HFFc6 (cell line): ENCODE measurements at regions not wholly inside any gene's neighbourhood (a gene's known extent, or its start where the extent isn't known, plus 50 kb on each side); places are given as distances from the start of the nearest gene placed in this dataset.

Source experiments
- DNase-seq: peaks from one replicate; pipeline ENCODE4 v3.0.0-alpha.2; 2018
- H3K27ac Mint-ChIP-seq: 2 replicates; pipeline ENCODE4 v1.8.0; 2020; ENCODE audit warnings: mild to moderate bottlenecking, mixed read lengths
- H3K27me3 Mint-ChIP-seq: 2 replicates; pipeline ENCODE4 v1.8.0; 2021; ENCODE audit warnings: mild to moderate bottlenecking, moderate library complexity, mixed read lengths; ENCODE audit not compliant: insufficient read depth
- H3K36me3 Mint-ChIP-seq: 2 replicates; pipeline ENCODE4 v1.8.0; 2021; ENCODE audit warnings: low read depth, mixed read lengths
- H3K4me1 Mint-ChIP-seq: 2 replicates; pipeline ENCODE4 v1.8.0; 2020; ENCODE audit warnings: low read depth, mixed read lengths
- H3K4me3 Mint-ChIP-seq: 2 replicates; pipeline ENCODE4 v1.8.0; 2020; ENCODE audit warnings: mild to moderate bottlenecking, moderate library complexity, mixed read lengths
- H3K9me3 Mint-ChIP-seq: 2 replicates; pipeline ENCODE4 v1.8.0; 2020; ENCODE audit warnings: mild to moderate bottlenecking, mixed read lengths
- CTCF ChIP-seq: fragments of 200-600 bp; sonication (generic); IDR thresholded peaks from 2 replicates; pipeline ENCODE4 v1.5.0; 2021; ENCODE audit warnings: antibody characterized with exemption, mild to moderate bottlenecking

GRCh38 chr2:160916300-160916699, 243.9 kb upstream of the TANK start:
- Mint-ChIP-seq H3K27me3 (no peaks in the 10 kb centered on the region), H3K4me1 (peaks cover 80% of the 10 kb centered on the region), H3K4me3 (no peak overlapping the region), H3K9me3 (no peaks in the 10 kb centered on the region), H3K27ac (peak overlapping the region; percentile 47), H3K36me3 (peaks cover 9% of the 10 kb centered on the region)
- no peak for TF ChIP-seq CTCF
- peak; percentile 60 for DNase-seq

- Mint-ChIP-seq H3K36me3 (peaks cover 9% of the 10 kb centered on the region), H3K27me3 (no peaks in the 10 kb centered on the region), H3K27ac (no peak overlapping the region), H3K9me3 (no peaks in the 10 kb centered on the region), H3K4me1 (peaks cover 79% of the 10 kb centered on the region), H3K4me3 (no peak overlapping the region)
- no peak for TF ChIP-seq CTCF
- DNase-seq = no peak
Measured at GRCh38 chr2:160917850-160918249, 242.4 kb upstream of the TANK start.

- Mint-ChIP-seq H3K4me1 (peaks cover 78% of the 10 kb centered on the region), H3K9me3 (no peaks in the 10 kb centered on the region), H3K4me3 (no peak overlapping the region), H3K27me3 (no peaks in the 10 kb centered on the region), H3K36me3 (peaks cover 9% of the 10 kb centered on the region), H3K27ac (no peak overlapping the region)
- no peak for DNase-seq
- TF ChIP-seq CTCF = no peak
Measured at GRCh38 chr2:160918258-160918657, 242.0 kb upstream of the TANK start.

- peaks cover 9% of the 10 kb centered on the region for H3K36me3 Mint-ChIP-seq
- H3K27me3 Mint-ChIP-seq = no peaks in the 10 kb centered on the region
- no peaks in the 10 kb centered on the region for H3K9me3 Mint-ChIP-seq
- peak; percentile 17 for DNase-seq
- TF ChIP-seq CTCF = peak; percentile 80
- H3K4me1 Mint-ChIP-seq = peaks cover 78% of the 10 kb centered on the region
- H3K4me3 Mint-ChIP-seq = no peak overlapping the region
- no peak overlapping the region for H3K27ac Mint-ChIP-seq
Measured at GRCh38 chr2:160918906-160919503, 241.2 kb upstream of the TANK start.

- peaks cover 7% of the 10 kb centered on the region for H3K36me3 Mint-ChIP-seq
- TF ChIP-seq CTCF = no peak
- H3K27me3 Mint-ChIP-seq = no peaks in the 10 kb centered on the region
- peaks cover 77% of the 10 kb centered on the region for H3K4me1 Mint-ChIP-seq
- no peaks in the 10 kb centered on the region for H3K9me3 Mint-ChIP-seq
- H3K4me3 Mint-ChIP-seq = peak overlapping the region; percentile 84
- DNase-seq = no peak
- H3K27ac Mint-ChIP-seq = peak overlapping the region; percentile 92
Measured at GRCh38 chr2:160920061-160920460, 240.2 kb upstream of the TANK start.
